Mammary epithelial cell (primary cell): ENCODE measurements at regions not wholly inside any gene's neighbourhood (a gene's known extent, or its start where the extent isn't known, plus 50 kb on each side); places are given as distances from the start of the nearest gene placed in this dataset.

Experiments used
- EZH2 ChIP-seq: IDR thresholded peaks from 2 replicates; pipeline ENCODE4 v1.6.1; 2012; ENCODE audit warnings: low read length, inconsistent platforms, borderline replicate concordance
- TF ChIP-seq, protein P1 (sequence below), 2 donors: IDR thresholded peaks in 1 of 2; conservative IDR thresholded peaks in 1 of 2; 2 replicates each; pipeline ENCODE4 v1.5.1; 2011 to 2012; ENCODE audit warnings: inconsistent platforms in 2 of 2, low read length in 2 of 2, mild to moderate bottlenecking in 2 of 2, control low read depth in 1 of 2, low read depth in 1 of 2; ENCODE audit not compliant: insufficient read depth in 1 of 2; ENCODE audit errors: extremely low read depth in 1 of 2

DNA sequence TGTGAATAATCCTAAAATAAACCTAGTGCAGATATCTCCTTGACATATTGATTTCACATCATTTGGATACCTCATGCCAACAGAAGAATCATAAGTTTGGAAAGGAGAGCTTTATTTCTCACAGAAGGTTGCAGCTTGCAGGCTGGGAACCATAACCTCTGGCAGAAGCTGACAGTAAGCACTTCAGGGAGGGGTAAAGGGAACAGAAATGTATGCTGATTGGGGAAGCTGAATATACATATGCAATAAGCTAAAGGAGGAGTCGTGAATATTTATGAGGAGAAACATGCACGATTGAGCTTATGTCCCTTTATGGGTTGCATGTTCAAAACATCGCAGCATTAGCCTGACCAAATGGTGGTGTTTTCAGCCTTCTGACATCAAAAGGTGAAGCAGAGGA lies 814.5 kb downstream of the TBC1D22A start:
- TF ChIP-seq, protein P1, sequence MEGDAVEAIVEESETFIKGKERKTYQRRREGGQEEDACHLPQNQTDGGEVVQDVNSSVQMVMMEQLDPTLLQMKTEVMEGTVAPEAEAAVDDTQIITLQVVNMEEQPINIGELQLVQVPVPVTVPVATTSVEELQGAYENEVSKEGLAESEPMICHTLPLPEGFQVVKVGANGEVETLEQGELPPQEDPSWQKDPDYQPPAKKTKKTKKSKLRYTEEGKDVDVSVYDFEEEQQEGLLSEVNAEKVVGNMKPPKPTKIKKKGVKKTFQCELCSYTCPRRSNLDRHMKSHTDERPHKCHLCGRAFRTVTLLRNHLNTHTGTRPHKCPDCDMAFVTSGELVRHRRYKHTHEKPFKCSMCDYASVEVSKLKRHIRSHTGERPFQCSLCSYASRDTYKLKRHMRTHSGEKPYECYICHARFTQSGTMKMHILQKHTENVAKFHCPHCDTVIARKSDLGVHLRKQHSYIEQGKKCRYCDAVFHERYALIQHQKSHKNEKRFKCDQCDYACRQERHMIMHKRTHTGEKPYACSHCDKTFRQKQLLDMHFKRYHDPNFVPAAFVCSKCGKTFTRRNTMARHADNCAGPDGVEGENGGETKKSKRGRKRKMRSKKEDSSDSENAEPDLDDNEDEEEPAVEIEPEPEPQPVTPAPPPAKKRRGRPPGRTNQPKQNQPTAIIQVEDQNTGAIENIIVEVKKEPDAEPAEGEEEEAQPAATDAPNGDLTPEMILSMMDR (conservative IDR thresholded peaks at IDR 0.05 in 1 of 2, IDR thresholded peaks at IDR 0.05 in 1 of 2; ENCODE audit: extremely low read depth in 1 of 2, insufficient read depth in 1 of 2, low read depth in 1 of 2, low read length in 2 of 2) = no peak
- TF ChIP-seq EZH2 = no peak
